GM12891 (cell line): ENCODE measurements at regions not wholly inside any gene's neighbourhood (a gene's known extent, or its start where the extent isn't known, plus 50 kb on each side); places are given as distances from the start of the nearest gene placed in this dataset.

Experiments used
- PAX5 ChIP-seq: IDR thresholded peaks from 2 replicates; pipeline ENCODE4 v1.6.1; 2011; ENCODE audit warnings: low read length, moderate library complexity, mild to moderate bottlenecking; ENCODE audit not compliant: insufficient read depth, severe bottlenecking
- POLR2A ChIP-seq: IDR thresholded peaks from 2 replicates; pipeline ENCODE4 v1.6.1; 2011; ENCODE audit warnings: low read depth, low read length, control low read depth
- POLR2AphosphoS5 ChIP-seq: IDR thresholded peaks from 2 replicates; pipeline ENCODE4 v1.6.1; 2011; ENCODE audit warnings: low read depth, low read length, control low read depth
- POU2F2 ChIP-seq: IDR thresholded peaks from 2 replicates; pipeline ENCODE4 v1.6.1; 2011; ENCODE audit warnings: low read depth, mild to moderate bottlenecking, control low read depth, low read length, moderate library complexity
- SPI1 ChIP-seq: IDR thresholded peaks from 2 replicates; pipeline ENCODE4 v1.6.1; 2011; ENCODE audit warnings: low read depth, low read length, control low read depth
- TAF1 ChIP-seq: IDR thresholded peaks from 2 replicates; pipeline ENCODE4 v1.6.1; 2011; ENCODE audit warnings: low read depth, low read length, control low read depth

DNA sequence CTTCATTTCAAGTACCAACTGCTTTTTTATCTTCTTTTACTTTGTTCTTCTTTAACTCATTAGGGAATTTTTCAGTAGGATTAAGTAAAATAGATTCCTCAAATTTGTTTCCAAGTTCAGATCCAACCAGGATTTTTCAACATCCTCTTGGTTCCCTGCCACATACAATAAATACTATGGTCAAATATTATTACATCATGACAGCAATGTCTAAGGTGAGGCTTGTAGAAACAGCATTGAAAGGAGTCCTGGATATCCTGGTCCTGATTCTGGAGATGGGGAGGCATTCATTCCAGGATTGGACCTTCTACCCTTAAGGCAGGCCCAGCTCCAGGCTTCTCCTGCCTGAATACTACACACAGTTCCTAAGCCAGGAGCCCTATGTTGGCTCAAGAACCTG is 80.2 kb upstream of the F3 start:
- TF ChIP-seq TAF1 (no peak), POLR2A (no peak), PAX5 (no peak), POLR2AphosphoS5 (no peak), POU2F2 (no peak), SPI1 (no peak)
